ENCODE measurements at regions not wholly inside any gene's neighbourhood (a gene's known extent, or its start where the extent isn't known, plus 50 kb on each side); places are given as distances from the start of the nearest gene placed in this dataset.

- TF ChIP-seq SMAD3 (CRISPR knock-in tag; conservative IDR thresholded peaks at IDR 0.05) (no peak), ZFP36 (IDR thresholded peaks at IDR 0.05; ENCODE audit: low read depth, low read length, partially characterized antibody) (no peak), SREBF2 (CRISPR knock-in tag; IDR thresholded peaks at IDR 0.05) (no peak), ELF4 (CRISPR knock-in tag; IDR thresholded peaks at IDR 0.05) (no peak), CTCF (IDR thresholded peaks at IDR 0.05 in 2 of 3, conservative IDR thresholded peaks at IDR 0.05 in 1 of 3; ENCODE audit: insufficient read depth in 2 of 3, low read depth in 1 of 3, low read length in 3 of 3) (no peak)
Measured at GRCh38 chr7:89813081-89813480, 341.2 kb upstream of the STEAP1 start.

Measured in K562 (cell line).